ENCODE measurements at regions not wholly inside any gene's neighbourhood (a gene's known extent, or its start where the extent isn't known, plus 50 kb on each side); places are given as distances from the start of the nearest gene placed in this dataset.

GRCh38 chr6:86730216-86730615, 207.1 kb upstream of the HTR1E start:
- Mint-ChIP-seq H3K4me3 (no peak overlapping the region), H3K9me3 (peaks cover 35% of the 10 kb centered on the region), H3K4me1 (no peaks in the 10 kb centered on the region), H3K36me3 (ENCODE audit: low read depth) (no peaks in the 10 kb centered on the region), H3K27ac (no peak overlapping the region), H3K27me3 (ENCODE audit: low read depth, poor library complexity) (no peaks in the 10 kb centered on the region)
- no peak for DNase-seq
- TF ChIP-seq CTCF (IDR thresholded peaks at IDR 0.05), result no peak

- DNase-seq, result no peak
- Mint-ChIP-seq H3K4me1 (no peaks in the 10 kb centered on the region), H3K4me3 (no peak overlapping the region), H3K9me3 (peaks cover 35% of the 10 kb centered on the region), H3K36me3 (ENCODE audit: low read depth) (no peaks in the 10 kb centered on the region), H3K27me3 (ENCODE audit: low read depth, poor library complexity) (peaks cover 3% of the 10 kb centered on the region), H3K27ac (no peak overlapping the region)
- no peak for TF ChIP-seq CTCF (IDR thresholded peaks at IDR 0.05)
Measured at GRCh38 chr6:86728976-86729375, 208.4 kb upstream of the HTR1E start.

GRCh38 chr6:86724695-86725094, 212.6 kb upstream of the HTR1E start:
- H3K27ac Mint-ChIP-seq, result no peak overlapping the region
- H3K4me1 Mint-ChIP-seq, result no peaks in the 10 kb centered on the region

GRCh38 chr6:86723729-86724128, 213.6 kb upstream of the HTR1E start:
- TF ChIP-seq CTCF (IDR thresholded peaks at IDR 0.05), result no peak
- no peaks in the 10 kb centered on the region for H3K4me1 Mint-ChIP-seq
- no peak for DNase-seq

More at GRCh38 chr6:86724695-86725094, 212.6 kb upstream of the HTR1E start:
- no peak for DNase-seq
- TF ChIP-seq CTCF (IDR thresholded peaks at IDR 0.05), result no peak
- H3K9me3 Mint-ChIP-seq, result no peaks in the 10 kb centered on the region
- no peak overlapping the region for H3K4me3 Mint-ChIP-seq
- H3K27me3 Mint-ChIP-seq (ENCODE audit: low read depth, poor library complexity), result peaks cover 3% of the 10 kb centered on the region
- H3K36me3 Mint-ChIP-seq (ENCODE audit: low read depth), result no peaks in the 10 kb centered on the region

GRCh38 chr6:86723151-86723550, 214.2 kb upstream of the HTR1E start:
- Mint-ChIP-seq H3K27me3 (ENCODE audit: low read depth, poor library complexity) (peaks cover 3% of the 10 kb centered on the region), H3K4me1 (no peaks in the 10 kb centered on the region), H3K36me3 (ENCODE audit: low read depth) (no peaks in the 10 kb centered on the region), H3K9me3 (no peaks in the 10 kb centered on the region), H3K27ac (no peak overlapping the region), H3K4me3 (no peak overlapping the region)
- DNase-seq, result no peak
- no peak for TF ChIP-seq CTCF (IDR thresholded peaks at IDR 0.05)

More at GRCh38 chr6:86723729-86724128, 213.6 kb upstream of the HTR1E start:
- Mint-ChIP-seq H3K9me3 (no peaks in the 10 kb centered on the region), H3K27ac (no peak overlapping the region), H3K4me3 (no peak overlapping the region), H3K27me3 (ENCODE audit: low read depth, poor library complexity) (peaks cover 3% of the 10 kb centered on the region), H3K36me3 (ENCODE audit: low read depth) (no peaks in the 10 kb centered on the region)

GRCh38 chr6:86722131-86722530, 215.2 kb upstream of the HTR1E start:
- Mint-ChIP-seq H3K36me3 (ENCODE audit: low read depth) (no peaks in the 10 kb centered on the region), H3K9me3 (no peaks in the 10 kb centered on the region), H3K27ac (no peak overlapping the region), H3K4me3 (no peak overlapping the region), H3K27me3 (ENCODE audit: low read depth, poor library complexity) (peaks cover 3% of the 10 kb centered on the region), H3K4me1 (no peaks in the 10 kb centered on the region)
- no peak for TF ChIP-seq CTCF (IDR thresholded peaks at IDR 0.05)
- no peak for DNase-seq
